Heart right ventricle (tissue), 16 donors: ENCODE measurements at regions not wholly inside any gene's neighbourhood (a gene's known extent, or its start where the extent isn't known, plus 50 kb on each side); places are given as distances from the start of the nearest gene placed in this dataset.

Source experiments
- ATAC-seq, 8 donors: fragments of 200-7000 bp; cut with Tn5 transposase; one replicate each; pipeline ENCODE4 v1.9.1; 2020; ENCODE audit warnings: mild to moderate bottlenecking in 8 of 8, moderate library complexity in 8 of 8, moderate number of reproducible peaks in 1 of 8
- DNase-seq, 2 donors: peaks; one replicate each; pipeline ENCODE4 v3.0.0-alpha.2; 2020
- H3K27ac ChIP-seq, 10 donors: fragments of 200-600 bp; sonication (generic) in 2 of 10; one replicate each; pipeline versions ENCODE4 v1.5.0 to v1.8.0; 2020 to 2022; ENCODE audit warnings: mild to moderate bottlenecking in 3 of 10
- H3K27me3 ChIP-seq, 7 donors: fragments of 200-600 bp; one replicate each; pipeline ENCODE4 v1.8.0; 2021 to 2022; ENCODE audit warnings: mild to moderate bottlenecking in 2 of 7
- H3K36me3 ChIP-seq, 9 donors: fragments of 200-600 bp; sonication (generic) in 1 of 9; one replicate each; pipeline versions ENCODE4 v1.5.0 to v1.8.0; 2020 to 2022; ENCODE audit warnings: mild to moderate bottlenecking in 2 of 9
- H3K4me1 ChIP-seq, 9 donors: fragments of 200-600 bp; sonication (generic) in 1 of 9; one replicate each; pipeline versions ENCODE4 v1.5.0 to v1.8.0; 2020 to 2022; ENCODE audit warnings: mild to moderate bottlenecking in 4 of 9
- H3K4me3 ChIP-seq, 10 donors: fragments of 200-600 bp; sonication (generic) in 2 of 10; one replicate each; pipeline versions ENCODE4 v1.5.0 to v1.8.0; 2020 to 2022; ENCODE audit warnings: mild to moderate bottlenecking in 7 of 10, moderate library complexity in 2 of 10
- H3K9me3 ChIP-seq, 11 donors: fragments of 200-600 bp in 10 of 11; sonication (generic) in 2 of 11; one replicate each; pipeline versions ENCODE4 v1.5.0 to v1.8.0; 2013 to 2022; ENCODE audit warnings: mild to moderate bottlenecking in 2 of 11, control low read depth in 1 of 11, moderate library complexity in 1 of 11
- WGBS, 2 donors: extraction: QIAGEN DNeasy Blood & Tissue Kit; methylation state at CpG; one replicate each; pipeline ENCODE4 v1.1.7; 2013; ENCODE audit warnings: inconsistent platforms in 1 of 2; 5-methylcytosine and 5-hydroxymethylcytosine counted together
- intact Hi-C, 10 donors: fragments of 100-400 bp; cut with DNase I; formaldehyde crosslinking; loops; one replicate each; pipeline versions ENCODE4 v1.11.1 to v1.14.2; 2022
- TF ChIP-seq, protein P1 (sequence below), 9 donors: fragments of 200-600 bp; sonication (generic) in 2 of 9; IDR thresholded peaks; one replicate each; pipeline versions ENCODE4 v1.5.0 to v1.8.0; 2021 to 2022; ENCODE audit warnings: antibody characterized with exemption in 9 of 9, mild to moderate bottlenecking in 5 of 9, moderate library complexity in 1 of 9
- donor health status: Arrhythmogenic right ventricular cardiomyopathy.
- donor health status: ischemic (EF 13 %, LVEDD 7.1; RV severe dilation, severe dysfunction).
- donor health status: healthy with polysubstance abuse.
- donor health status: DM: no; HTN: yes; CAD: no.
- donor health status: DM: no; HTN: no; CAD: no.
- donor health status: ischemic (EF 25% LVEDD 6.9; RV normal size, moderate dysfunction).
- donor health status: ischemic (EF 25% LVEDD 5.7; RV mildly dilated, moderate dysfunction).
- donor health status: healthy.
- donor health status: DM: yes; HTN: yes; CAD: no.
- donor health status: Ischemic cardiomyopathy.
- donor health status: ischemic (EF 35%, LVEDD 5.7; RV mildly dilated, moderate dysfunction).
- donor health status: nonischemic (EF 11% LVEDD 7.7; RV severe dilation, severe dysfunction).
- donor health status: DM: yes; HTN: yes; CAD: no.
- donor health status: PGD.
- donor health status: ischemic (EF 29% LVEDD 5.4; RV normal size, mild dysfunction).
- donor health status: nonischemic (EF 23%, LVEDD 6.1; RV moderate dilation, normal function).

DNA sequence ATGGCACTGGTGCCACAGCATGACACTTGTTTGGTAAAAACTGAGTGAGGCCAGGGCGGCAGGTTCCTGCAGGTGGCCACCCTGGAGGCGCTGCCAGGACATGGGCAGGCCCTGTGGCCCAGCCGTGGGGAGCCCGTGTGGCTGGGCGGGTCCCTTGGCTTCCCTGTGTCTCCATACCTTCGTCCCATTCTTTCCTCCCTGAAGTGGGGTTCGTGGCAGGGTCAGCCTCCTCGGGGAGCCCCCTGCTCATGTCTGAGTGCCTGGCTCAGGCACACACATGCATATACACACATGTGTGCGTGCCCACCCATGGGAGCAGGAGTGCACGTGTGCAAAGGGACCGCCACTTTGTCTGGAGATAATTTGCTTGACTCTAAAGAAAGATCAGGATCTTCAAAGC is 86.5 kb upstream of the HDAC4 start:
- peaks cover 0 to 56% (median 12%) of the 10 kb centered on the region in 7 donors for H3K27me3 ChIP-seq
- H3K27ac ChIP-seq: no peak overlapping the region
- DNase-seq: no peak
- no peak for ATAC-seq
- no peaks in the 10 kb centered on the region for H3K4me1 ChIP-seq
- WGBS, 2 donors: 91 to 94% methylated on average over 11 of the region's 11 CpGs
- no peaks in the 10 kb centered on the region for H3K36me3 ChIP-seq
- H3K9me3 ChIP-seq: no peaks in the 10 kb centered on the region
- TF ChIP-seq, protein P1, sequence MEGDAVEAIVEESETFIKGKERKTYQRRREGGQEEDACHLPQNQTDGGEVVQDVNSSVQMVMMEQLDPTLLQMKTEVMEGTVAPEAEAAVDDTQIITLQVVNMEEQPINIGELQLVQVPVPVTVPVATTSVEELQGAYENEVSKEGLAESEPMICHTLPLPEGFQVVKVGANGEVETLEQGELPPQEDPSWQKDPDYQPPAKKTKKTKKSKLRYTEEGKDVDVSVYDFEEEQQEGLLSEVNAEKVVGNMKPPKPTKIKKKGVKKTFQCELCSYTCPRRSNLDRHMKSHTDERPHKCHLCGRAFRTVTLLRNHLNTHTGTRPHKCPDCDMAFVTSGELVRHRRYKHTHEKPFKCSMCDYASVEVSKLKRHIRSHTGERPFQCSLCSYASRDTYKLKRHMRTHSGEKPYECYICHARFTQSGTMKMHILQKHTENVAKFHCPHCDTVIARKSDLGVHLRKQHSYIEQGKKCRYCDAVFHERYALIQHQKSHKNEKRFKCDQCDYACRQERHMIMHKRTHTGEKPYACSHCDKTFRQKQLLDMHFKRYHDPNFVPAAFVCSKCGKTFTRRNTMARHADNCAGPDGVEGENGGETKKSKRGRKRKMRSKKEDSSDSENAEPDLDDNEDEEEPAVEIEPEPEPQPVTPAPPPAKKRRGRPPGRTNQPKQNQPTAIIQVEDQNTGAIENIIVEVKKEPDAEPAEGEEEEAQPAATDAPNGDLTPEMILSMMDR (IDR thresholded peaks at IDR 0.05): no peak
- intact Hi-C loops: no loop called here
- no peak overlapping the region for H3K4me3 ChIP-seq

DNA sequence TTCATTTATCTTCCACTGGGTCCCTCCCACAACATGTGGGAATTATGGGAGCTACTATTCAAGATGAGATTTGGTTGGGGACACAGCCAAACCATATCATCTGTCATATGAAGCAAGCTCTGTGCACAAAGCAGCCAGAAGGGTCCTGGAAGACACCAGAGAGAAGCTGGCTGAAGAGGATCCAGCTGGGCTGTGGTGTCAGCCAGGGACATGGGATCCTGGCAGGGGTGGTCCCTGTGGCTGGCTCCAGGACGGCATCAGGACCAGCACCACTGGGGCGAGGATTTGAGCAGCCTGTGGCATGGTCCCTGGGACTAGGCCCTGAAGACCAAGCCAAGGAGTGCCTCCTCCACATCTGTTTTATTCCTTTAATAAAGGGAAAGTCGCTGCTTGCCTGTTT is 84.8 kb upstream of the HDAC4 start:
- no peak for DNase-seq
- Histone ChIP-seq H3K9me3 (no peaks in the 10 kb centered on the region), H3K4me1 (no peaks in the 10 kb centered on the region), H3K27me3 (peaks cover 0 to 44% (median 12%) of the 10 kb centered on the region in 7 donors), H3K4me3 (no peak overlapping the region), H3K27ac (no peak overlapping the region), H3K36me3 (no peaks in the 10 kb centered on the region)
- TF ChIP-seq, protein P1 (IDR thresholded peaks at IDR 0.05): no peak
- intact Hi-C loops: no loop called here
- 69 to 79% methylated on average over 3 of the region's 3 CpGs for WGBS, 2 donors
- no peak for ATAC-seq

DNA sequence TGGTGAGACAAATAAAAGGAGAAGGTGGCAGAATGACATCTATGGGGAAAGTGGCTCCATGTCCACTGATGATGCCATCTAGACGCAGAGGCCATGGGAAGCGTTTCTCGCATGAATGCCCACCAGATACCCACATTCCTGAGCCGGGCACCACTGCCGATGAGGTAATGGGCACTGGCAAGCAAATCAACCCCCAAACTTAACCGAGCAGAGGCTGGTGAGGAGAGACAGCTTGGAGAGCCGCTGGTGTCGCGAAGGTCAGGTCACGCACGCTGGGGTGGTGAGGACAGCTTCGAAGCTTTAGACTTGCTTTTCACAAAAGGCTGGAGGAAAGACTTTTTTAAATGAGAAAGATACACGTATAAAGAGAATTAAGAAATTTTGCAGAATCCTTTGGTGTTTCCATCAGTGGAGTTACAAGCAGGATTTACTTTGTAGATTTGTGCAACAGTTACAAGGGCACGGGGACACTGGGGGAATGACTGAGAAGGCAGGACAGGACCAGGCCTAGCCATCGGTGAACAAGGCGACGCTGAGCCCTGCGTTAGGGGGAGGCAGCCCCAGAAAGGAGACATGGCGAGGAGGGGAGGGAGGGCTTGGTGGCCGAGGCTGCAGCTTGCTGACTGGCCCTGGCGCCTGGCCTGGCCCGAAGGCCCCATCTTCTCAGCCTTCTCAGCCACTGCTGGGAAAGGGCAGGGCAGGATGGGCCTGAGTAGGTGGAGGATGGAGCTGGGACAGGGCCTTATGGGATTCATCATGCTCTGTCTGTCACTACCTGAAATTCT is 83.9 kb upstream of the HDAC4 start:
- Histone ChIP-seq H3K4me1 (no peaks in the 10 kb centered on the region), H3K27ac (no peak overlapping the region), H3K9me3 (no peaks in the 10 kb centered on the region), H3K27me3 (peaks cover 0 to 41% (median 12%) of the 10 kb centered on the region in 7 donors), H3K36me3 (no peaks in the 10 kb centered on the region), H3K4me3 (no peak overlapping the region)
- WGBS, 2 donors: 94 to 95% methylated on average over 22 of the region's 22 CpGs
- TF ChIP-seq, protein P1 (IDR thresholded peaks at IDR 0.05): no peak
- DNase-seq (no peak), ATAC-seq (no peak)
- intact Hi-C loops: no loop called here

DNA sequence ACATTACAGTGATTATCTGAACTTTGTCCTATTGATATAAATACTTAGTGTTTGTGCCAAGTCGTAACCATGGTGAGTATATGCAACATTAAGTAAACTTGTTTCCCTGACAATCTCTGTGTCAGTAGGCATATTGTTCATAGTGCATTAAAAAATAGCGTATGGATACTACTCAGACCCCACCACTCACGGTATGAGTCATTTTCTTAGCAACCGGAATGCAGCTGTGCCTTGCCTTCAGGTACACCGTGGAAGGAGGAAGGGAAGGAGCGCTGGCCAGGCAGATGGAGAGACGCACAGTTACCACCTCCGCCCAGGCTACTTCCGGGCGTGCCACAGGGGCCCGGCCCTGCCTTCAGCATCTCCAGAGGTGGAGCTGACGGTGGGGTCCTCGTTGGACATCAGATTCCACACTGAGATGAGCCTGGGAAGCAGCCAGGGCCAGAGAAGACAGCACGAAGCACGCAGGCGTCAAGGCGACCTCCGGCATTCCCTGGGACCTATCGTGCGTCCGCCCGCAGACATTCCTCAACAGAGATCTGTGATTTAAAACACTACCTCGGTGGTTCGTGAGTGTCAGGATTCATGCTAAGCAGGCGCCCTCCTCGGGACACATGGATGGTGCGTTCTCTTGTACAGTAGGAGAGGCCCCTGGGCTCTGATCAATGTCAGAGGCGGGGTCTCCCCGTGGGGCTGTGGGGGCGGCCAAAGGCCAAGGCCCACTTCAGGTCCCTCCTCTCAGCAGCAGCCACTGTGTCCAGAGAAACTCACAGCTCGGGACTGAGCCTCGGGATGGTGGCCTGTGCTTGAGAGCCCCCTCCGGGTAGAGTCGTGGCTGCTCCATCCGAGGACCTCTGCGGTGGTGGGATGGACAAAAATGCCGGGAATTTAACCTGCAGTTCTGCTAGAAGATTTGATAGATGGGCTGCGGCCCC is 82.2 kb upstream of the HDAC4 start:
- H3K27ac ChIP-seq: no peak overlapping the region
- no peak overlapping the region for H3K4me3 ChIP-seq
- no peaks in the 10 kb centered on the region for H3K9me3 ChIP-seq
- DNase-seq: no peak
- 62 to 63% methylated on average over 38 of the region's 38 CpGs for WGBS, 2 donors
- peaks cover 0 to 31% (median 9%) of the 10 kb centered on the region in 7 donors for H3K27me3 ChIP-seq
- no peaks in the 10 kb centered on the region for H3K4me1 ChIP-seq
- no peaks in the 10 kb centered on the region for H3K36me3 ChIP-seq
- ATAC-seq: no peak
- TF ChIP-seq, protein P1 (IDR thresholded peaks at IDR 0.05): no peak
- intact Hi-C loops: no loop called here
